ENCODE measurements at regions not wholly inside any gene's neighbourhood (a gene's known extent, or its start where the extent isn't known, plus 50 kb on each side); places are given as distances from the start of the nearest gene placed in this dataset.

DNA sequence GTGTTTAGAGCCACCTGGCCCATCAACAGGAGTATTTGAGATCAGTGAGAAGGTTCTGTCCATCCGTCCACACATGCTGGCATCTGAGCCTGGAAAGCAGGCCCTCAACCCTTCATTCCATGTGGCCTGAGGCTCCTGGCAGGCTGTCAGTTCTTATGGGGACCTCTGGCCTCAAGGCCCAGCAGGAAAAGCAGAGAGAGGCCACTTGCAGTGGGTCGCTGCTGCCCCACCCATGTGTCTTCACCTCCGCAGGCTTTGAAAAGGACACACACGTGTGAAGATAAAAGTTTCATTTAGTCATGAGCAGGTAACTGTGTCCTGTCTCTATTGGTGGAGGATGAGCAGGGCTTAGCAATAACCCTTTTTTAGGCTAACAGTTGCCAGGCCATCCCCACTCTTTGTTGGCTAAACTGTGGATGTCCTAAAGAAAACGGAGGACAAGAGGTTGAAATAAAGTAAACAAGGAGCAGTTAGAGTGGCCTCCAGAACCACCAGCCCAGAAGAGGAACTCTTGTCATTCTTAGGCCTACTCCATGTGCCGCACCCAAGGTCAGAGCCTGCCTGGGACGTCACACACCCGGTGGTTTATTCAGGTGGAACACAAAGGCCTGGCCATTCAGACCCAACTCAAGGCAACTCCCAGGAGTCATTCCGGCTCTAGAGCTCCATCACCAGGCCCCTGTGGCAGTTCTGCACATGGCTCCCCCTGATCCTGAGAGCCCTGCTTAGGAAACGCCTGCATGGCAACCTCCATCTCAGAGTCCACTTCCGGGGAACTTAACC lies 143.4 kb upstream of the CST7 start:
- H3K4me3 ChIP-seq (ENCODE audit: low read depth, low read length): no peak overlapping the region
- ChIA-PET CTCF (no interaction called here), POLR2A (no interaction called here)
- no peaks in the 10 kb centered on the region for H3K36me3 ChIP-seq (ENCODE audit: control insufficient read depth in 2 of 2, insufficient read depth in 1 of 2, low read length in 2 of 2)
- TF ChIP-seq ZNF426 (tag by site-specific recombination; IDR thresholded peaks at IDR 0.05): no peak
- TF ChIP-seq ZNF112 (tag by site-specific recombination; IDR thresholded peaks at IDR 0.05): no peak
- TF ChIP-seq, protein P1, sequence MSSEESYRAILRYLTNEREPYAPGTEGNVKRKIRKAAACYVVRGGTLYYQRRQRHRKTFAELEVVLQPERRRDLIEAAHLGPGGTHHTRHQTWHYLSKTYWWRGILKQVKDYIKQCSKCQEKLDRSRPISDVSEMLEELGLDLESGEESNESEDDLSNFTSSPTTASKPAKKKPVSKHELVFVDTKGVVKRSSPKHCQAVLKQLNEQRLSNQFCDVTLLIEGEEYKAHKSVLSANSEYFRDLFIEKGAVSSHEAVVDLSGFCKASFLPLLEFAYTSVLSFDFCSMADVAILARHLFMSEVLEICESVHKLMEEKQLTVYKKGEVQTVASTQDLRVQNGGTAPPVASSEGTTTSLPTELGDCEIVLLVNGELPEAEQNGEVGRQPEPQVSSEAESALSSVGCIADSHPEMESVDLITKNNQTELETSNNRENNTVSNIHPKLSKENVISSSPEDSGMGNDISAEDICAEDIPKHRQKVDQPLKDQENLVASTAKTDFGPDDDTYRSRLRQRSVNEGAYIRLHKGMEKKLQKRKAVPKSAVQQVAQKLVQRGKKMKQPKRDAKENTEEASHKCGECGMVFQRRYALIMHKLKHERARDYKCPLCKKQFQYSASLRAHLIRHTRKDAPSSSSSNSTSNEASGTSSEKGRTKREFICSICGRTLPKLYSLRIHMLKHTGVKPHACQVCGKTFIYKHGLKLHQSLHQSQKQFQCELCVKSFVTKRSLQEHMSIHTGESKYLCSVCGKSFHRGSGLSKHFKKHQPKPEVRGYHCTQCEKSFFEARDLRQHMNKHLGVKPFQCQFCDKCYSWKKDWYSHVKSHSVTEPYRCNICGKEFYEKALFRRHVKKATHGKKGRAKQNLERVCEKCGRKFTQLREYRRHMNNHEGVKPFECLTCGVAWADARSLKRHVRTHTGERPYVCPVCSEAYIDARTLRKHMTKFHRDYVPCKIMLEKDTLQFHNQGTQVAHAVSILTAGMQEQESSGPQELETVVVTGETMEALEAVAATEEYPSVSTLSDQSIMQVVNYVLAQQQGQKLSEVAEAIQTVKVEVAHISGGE (tag by site-specific recombination; conservative IDR thresholded peaks at IDR 0.05; ENCODE audit: low read depth): no peak
- no peak for TF ChIP-seq ZNF776 (tag by site-specific recombination; IDR thresholded peaks at IDR 0.05; ENCODE audit: borderline replicate concordance)
- no peak for TF ChIP-seq ZNF596 (tag by site-specific recombination; IDR thresholded peaks at IDR 0.05)
- no peak for TF ChIP-seq GLIS1 (tag by site-specific recombination; IDR thresholded peaks at IDR 0.05)
- no peak for TF ChIP-seq ZBTB20 (tag by site-specific recombination; IDR thresholded peaks at IDR 0.05)
- no peak for TF ChIP-seq SETDB1 (IDR thresholded peaks at IDR 0.05; ENCODE audit: insufficient read length, low read length)
- no peak for TF ChIP-seq OSR2 (tag by site-specific recombination; IDR thresholded peaks at IDR 0.05)
- TF ChIP-seq BCL11B (tag by site-specific recombination; IDR thresholded peaks at IDR 0.05; ENCODE audit: low read depth): no peak
- TF ChIP-seq ZNF362 (tag by site-specific recombination; IDR thresholded peaks at IDR 0.05): no peak
- TF ChIP-seq IKZF3 (tag by site-specific recombination; IDR thresholded peaks at IDR 0.05): no peak
- no peak for TF ChIP-seq ZNF768 (tag by site-specific recombination; IDR thresholded peaks at IDR 0.05)
- TF ChIP-seq ZNF610 (tag by site-specific recombination; IDR thresholded peaks at IDR 0.05; ENCODE audit: borderline replicate concordance): no peak
- no peak for TF ChIP-seq HIC1 (tag by site-specific recombination; IDR thresholded peaks at IDR 0.05)
- no peak for TF ChIP-seq ZNF155 (tag by site-specific recombination; IDR thresholded peaks at IDR 0.05)
- TF ChIP-seq ZNF670 (tag by site-specific recombination; IDR thresholded peaks at IDR 0.05; ENCODE audit: low read depth): no peak
- TF ChIP-seq HOXA7 (CRISPR knock-in tag; IDR thresholded peaks at IDR 0.05; ENCODE audit: borderline replicate concordance): no peak
- no peak overlapping the region for H3K27ac ChIP-seq (ENCODE audit: extremely low read depth, low read depth, low read length)
- no peaks in the 10 kb centered on the region for H3K4me1 ChIP-seq (ENCODE audit: control insufficient read depth, insufficient read depth, low read length)
- no peaks in the 10 kb centered on the region for H3K9me3 ChIP-seq (ENCODE audit: control insufficient read depth, insufficient read depth, low read depth, low read length)
